ENCODE measurements at regions not wholly inside any gene's neighbourhood (a gene's known extent, or its start where the extent isn't known, plus 50 kb on each side); places are given as distances from the start of the nearest gene placed in this dataset.
A peak's percentile ranks its signal among the peaks of the same experiment; 100 is the strongest.

GRCh38 chr3:88209356-88209755 lies 59.6 kb downstream of the C3orf38 start:
- no peak for DNase-seq

DNA sequence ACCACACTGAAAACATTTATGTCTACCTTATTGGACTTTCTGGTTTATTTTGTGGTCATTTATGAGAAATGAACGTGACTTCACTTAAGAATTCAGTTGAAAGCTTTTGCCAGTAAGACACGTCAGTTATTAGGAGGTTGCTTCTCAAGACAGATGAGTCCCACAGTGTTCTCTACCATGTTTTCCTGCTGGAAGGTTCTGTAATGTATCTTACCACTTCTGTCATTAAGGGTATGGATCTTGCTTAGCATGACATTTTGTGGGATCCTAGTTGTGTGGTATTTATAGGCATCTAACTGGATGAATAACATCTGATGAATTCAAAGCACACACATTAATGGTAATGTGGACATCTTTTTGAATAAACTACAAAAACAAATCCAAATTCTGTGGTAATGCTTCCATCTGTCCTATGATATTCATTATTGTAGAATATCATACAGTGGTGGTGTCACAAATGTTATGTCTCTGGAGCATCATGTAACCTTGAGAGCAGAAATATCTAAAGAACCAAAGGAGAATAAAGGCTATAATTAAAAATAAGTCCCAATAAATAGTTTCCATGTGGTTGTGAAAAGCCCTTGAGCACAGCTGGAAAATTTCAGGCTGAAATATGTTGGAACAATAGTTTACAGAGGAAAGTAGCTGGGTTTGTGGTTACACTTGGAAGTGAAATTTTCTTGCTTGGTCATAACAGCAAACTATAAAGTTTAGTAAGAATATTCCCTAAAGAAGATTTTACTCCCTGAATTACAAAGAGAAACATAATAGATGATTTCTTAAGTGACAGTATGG lies 61.5 kb downstream of the C3orf38 start:
- DNase-seq: no peak

DNA sequence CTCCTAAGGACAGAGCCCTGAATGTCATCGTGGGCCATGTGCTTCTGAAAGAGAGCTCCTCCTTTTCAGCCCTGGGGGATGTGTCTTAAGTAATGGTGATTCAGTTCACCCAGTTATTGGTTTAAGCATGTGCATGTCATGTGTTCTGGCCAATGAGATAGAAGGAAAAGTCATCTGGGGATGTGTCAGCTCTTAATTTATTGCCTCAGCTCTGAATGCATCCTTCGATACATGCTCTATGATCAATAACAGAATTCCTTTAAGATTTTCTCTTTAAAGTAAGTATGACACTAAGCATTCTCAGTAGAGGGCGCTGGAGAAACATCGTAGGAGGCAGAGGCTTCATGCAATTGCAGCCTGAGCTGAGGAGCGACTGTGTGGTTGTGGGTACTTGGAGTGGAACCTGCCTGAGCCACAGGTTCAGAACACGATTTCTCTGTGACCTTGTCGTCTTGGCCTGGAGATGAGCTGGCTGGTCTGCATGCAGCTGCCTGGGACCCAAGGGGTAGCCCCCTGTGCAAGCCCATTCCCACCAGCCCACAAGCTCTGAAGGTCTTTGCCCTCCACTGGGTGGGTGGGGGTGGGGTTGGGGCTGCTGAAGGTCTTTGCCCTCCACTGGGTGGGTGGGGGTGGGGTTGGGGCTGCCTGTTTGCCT lies 69.5 kb downstream of the C3orf38 start:
- peak; percentile 67 to 87 for DNase-seq

DNA sequence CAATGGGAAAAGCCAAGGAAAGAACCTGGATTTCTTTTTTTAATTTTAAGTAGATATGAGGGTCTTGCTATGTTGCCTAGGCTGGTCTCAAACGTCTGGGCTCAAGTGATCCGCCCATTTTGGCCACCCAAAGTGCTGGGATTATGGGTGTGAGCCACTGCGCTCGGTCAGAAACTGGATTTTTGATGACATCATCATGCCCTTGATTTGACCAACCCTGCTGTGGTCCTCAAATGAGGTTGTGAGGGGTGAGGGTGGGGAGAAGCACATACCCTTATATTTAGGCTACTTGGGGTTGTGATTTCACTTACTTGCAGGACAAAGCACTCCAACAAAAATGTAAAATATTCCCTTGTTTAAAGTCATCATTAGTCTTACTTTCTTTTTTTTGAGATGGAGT lies 70.4 kb downstream of the C3orf38 start:
- no peak for DNase-seq

- DNase-seq: no peak
Observed at GRCh38 chr3:88221726-88222125, 72.0 kb downstream of the C3orf38 start.

GRCh38 chr3:88222343-88222742 lies 72.6 kb downstream of the C3orf38 start:
- no peak for DNase-seq

- no peak for DNase-seq
Observed at GRCh38 chr3:88225326-88226008, 75.7 kb downstream of the C3orf38 start.

- DNase-seq: no peak
Observed at GRCh38 chr3:88226910-88227309, 77.2 kb downstream of the C3orf38 start.

DNA sequence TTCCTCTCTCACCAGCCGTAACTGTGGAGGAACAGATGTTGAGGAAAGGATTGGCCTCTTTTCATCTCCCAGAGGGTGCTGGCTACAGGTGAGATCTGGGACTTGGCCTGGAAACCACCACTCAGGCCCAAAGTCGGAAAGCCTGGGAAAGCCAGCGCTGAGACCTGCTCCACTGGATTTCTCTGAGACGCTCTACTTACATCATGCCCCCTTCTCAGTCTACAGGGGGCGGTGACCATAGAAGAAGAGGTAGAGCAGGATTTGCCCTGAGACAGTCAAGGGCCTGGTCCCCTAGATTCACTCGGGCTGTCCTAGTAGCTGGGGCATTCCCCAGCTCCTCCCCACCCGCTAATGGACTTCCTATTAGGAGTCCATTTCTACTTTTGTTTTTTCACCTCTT lies 80.9 kb downstream of the C3orf38 start:
- no peak for DNase-seq

GRCh38 chr3:88231207-88231606 lies 81.4 kb downstream of the C3orf38 start:
- no peak for DNase-seq

DNA sequence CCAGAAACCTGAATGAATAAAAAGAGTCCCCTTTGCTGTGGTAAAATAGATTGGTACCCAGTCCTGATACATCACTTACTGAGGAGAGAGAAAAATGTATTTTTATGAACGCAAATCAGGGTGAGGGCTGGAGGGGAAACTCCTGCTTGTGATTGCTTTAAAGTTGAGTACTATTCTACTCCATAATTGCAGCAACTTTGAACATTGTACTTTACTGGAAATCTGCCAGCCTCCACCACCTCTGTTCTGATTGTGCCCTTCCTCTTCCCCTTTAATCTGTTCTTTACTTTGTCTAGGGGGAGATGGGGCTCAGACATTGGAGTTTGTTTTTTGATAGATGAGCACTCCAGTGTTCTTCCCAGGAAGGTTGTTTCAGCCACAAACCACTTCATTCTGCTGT lies 81.9 kb downstream of the C3orf38 start:
- no peak for DNase-seq

DNA sequence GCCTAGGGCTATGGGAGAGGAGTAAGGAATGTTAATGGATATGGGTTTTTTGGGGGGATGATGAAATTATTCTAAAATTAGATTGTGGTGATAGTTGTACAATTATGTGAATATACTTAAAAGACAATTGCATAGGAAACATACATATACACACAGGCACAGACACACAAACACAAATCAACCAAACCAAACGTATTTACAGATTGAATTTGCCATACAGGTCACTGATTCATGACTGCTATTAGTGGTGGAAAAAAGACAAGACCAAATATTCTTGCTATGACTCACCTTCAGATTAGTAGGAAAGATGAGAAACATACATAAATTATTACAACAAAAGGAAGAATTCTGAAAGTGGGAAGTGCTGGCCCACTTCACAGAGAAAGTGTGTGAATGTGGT lies 85.3 kb downstream of the C3orf38 start:
- no peak for DNase-seq

- no peak for DNase-seq
Observed at GRCh38 chr3:88239870-88240269, 90.1 kb downstream of the C3orf38 start.

DNA sequence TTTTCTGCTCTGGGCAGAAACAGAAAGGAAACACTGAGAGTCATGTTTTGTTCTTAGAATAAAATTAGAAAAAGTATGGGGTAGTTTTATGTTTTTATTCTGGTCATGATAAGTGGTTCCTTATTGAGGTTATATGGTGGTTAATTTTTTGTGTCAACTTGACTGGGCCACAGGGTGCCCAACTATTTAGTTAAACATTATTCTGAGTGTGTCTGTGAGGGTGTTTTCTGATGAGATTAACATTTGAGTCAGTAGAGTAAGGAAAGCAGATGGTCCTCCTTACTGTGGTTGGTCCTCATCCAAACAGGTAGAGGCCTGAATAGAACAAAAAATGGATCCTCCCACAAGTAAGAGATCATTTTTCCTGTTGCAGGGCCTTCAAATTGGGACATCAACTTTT lies 98.9 kb downstream of the C3orf38 start:
- no peak for DNase-seq

DNA sequence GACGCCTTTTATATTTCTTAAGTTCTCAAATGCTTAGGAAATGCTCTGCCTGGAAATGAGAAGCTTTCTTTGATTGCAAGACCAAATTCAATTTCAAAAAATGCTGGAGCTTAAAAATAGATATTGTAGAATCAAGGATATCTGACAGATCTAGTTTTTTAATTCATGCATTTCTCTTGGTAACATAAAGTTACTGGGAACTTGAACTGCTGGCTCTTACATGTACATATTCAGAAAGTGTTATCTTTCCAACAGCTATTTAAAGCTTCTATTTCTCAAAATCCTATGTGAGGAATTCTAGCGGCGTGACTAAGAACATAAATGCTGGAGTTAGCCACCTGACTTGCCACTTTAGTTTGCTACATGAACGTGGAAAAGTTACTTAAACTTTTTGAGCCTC lies 109.3 kb downstream of the C3orf38 start:
- no peak for DNase-seq

DNA sequence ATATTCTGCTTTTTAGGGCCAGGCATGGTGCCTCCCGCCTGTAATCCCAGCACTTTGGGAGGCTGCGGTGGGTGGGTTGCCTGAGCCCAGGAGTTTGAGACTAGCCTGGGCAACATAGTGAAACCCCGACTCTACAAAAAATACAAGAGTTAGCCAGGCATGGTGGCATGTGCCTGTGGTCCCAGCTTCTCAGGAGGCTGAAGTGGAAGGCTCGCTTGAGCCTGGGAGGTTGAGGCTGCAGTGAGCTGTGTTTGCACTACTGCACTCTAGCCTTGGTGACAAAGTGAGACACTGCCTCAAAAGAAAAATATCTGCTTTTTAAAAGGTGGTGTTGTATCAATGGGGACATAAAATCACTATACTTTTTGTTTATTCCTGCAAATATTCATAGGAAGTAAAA lies 112.8 kb downstream of the C3orf38 start:
- no peak for DNase-seq

DNA sequence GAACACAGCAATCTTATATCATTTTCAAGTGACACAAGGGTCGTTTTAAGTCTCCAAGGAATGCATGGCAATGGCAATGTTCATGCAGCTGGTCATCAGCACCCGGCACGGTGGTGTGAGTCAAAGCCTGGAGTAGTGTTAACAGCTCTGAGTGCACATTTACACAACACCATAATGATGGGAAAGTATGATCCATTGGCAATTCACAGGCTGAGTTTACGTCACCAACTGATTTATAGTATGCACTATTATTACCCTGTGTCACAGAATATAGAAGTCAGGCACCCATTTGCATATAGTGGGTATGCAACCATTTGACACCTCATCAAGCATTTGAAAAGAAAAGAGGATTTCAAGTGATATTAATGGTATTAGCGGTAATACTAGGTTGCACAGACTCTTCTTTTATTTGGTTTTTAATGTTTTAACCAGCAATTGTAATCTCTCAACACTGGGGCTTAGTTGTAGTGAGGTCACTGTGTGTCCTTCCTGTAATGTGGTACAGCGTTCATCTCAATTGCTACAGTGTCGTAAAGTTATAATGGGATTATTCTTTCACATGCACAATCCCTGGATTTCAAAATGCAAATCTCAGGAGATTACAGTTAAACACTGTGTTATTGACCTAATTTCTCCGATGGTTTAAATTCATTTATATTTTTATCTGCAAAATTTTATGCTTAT lies 113.8 kb downstream of the C3orf38 start:
- no peak for DNase-seq

DNA sequence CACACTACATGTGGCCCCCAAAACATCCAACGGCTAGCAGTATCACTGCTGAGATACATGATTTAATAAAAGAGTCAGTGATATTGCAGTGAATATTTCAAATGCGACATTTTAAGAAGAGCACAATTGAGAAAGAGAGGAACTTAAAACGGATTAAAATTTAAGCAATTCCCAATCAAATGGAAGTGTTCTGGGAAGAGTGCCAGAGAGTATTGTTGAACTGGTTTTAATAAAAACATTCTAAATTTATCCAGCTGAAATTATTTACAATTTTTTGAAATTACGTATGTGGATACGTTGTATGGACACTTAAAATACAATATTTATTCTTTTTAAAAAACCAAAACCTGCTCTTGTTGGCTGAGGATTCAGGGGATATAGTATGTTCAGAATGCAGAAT lies 117.7 kb downstream of the C3orf38 start:
- DNase-seq: no peak

DNA sequence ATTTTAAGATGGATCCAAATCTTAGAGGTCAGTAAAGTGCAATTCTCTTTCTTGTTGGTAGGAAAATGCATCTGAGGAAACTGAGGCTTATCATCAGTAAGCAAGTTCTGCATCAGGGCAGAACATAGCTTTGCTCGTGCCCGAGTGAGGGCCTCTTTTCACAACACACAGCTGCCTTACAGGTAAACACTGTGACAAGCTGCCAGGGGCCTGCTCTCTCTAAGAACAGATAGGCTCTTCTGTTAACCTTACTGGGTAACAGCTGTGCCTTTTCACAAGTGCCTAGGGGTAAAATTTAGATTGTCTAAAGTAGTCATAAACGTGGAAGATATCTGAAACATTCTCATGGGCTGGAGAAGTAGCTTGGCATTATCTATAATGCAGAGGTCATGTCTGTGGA lies 118.1 kb downstream of the C3orf38 start:
- no peak for DNase-seq

DNA sequence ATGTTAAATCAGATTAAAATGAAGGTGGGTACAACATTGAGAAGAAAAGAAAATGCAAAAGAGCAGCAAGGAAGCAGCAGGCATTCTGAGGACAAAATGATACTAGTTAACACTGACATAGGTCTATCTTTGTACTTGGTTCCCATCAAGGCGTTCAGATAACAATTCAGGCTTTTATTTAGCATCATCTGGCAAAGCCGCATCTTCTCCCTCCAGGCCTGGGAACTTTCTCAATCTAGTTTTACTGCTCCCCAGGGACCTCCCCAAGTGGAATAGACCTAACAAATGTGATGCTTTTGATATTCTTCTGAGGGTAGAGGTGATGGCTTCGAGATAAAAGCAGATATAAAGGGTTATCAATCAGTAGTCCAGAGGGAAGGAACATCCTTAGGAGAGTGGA lies 130.6 kb downstream of the C3orf38 start:
- no peak for DNase-seq

GRCh38 chr3:88282528-88283241 lies 132.9 kb downstream of the C3orf38 start:
- DNase-seq: no peak

GRCh38 chr3:88283242-88283592 lies 133.5 kb downstream of the C3orf38 start:
- no peak for DNase-seq

GRCh38 chr3:88291486-88291885 lies 141.7 kb downstream of the C3orf38 start:
- no peak for DNase-seq

All from NCI-H446 (cell line).